ENCODE measurements at regions not wholly inside any gene's neighbourhood (a gene's known extent, or its start where the extent isn't known, plus 50 kb on each side); places are given as distances from the start of the nearest gene placed in this dataset.
"Not testable (repeated sequence)": the region's sequence is repeated elsewhere in the genome, so short reads cannot be mapped to it uniquely, and the experiment has no call there.

DNA sequence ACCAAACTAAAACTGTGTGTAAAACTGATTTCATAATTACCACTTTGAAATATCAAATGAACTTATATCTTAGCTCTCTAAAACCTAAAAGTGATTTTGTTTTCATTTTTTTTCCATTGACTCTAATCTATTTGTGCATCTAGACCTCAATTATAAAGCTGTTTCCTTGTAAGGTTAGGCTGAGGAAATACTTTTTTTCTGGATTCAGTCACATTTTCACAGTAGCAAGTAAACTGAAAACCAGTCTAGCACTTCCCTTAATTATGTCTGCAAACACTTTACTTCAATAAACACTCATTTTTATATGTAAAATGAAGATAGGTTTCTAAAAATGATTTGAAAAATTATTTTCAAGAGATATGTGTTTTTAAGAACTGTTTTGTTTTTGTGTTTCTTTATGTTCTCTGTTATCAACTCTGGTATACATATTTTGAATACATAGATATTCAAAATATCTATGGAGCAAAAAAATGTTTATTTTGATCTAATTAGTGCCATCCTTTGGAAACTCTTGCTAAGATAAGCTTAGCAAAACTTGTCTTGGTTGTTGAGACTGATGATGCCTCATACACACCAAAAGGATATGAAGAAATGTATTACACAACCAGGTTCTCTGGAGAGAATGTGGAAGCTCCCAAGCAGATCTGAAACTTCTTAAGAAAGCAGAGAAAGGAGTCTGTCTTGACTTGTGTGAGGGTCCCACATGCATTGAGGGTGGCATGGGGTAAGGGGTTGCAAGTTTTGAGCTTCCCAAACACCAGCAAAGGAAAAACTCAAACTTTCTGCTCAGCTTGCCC, 1887.4 kb downstream of the PCDH9 start:
- DNase-seq: no peak

DNA sequence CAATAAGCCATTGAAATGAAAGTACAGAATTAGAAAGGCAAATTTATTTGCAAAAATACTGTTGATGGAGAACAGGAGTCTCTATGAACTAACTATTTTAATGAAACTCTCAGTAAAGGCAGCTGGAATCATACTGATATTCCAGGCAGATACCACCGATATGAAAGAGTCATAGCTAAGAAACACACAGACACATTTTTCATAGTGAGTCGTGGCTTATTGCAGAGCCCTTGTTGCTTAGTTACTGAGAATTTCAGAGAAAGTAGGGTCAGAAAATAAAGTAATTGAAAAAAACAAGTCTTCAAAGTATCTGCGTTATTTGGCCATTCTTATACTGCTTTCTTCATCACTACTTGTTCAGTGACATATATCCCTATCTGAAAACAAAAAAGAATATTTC, 1890.9 kb downstream of the PCDH9 start:
- DNase-seq: no peak

DNA sequence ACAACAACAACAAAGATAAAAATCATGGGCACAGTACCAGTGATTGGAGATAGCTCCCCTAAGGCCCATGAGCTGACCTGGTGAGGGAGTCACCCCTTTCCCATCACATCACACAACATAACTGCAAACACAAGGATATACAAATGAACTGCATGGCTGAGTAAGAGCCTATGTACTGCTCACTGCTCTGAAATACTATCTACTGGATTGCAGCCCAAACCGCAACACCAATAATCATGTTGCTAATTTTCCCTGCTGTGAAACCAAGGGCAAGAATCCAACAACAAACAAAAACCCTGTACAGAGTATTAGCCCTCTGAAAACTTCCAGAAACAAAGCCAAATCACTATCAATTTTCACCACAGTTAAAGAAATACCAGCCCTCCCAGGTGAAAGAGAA, 1893.2 kb downstream of the PCDH9 start:
- no peak for DNase-seq

DNA sequence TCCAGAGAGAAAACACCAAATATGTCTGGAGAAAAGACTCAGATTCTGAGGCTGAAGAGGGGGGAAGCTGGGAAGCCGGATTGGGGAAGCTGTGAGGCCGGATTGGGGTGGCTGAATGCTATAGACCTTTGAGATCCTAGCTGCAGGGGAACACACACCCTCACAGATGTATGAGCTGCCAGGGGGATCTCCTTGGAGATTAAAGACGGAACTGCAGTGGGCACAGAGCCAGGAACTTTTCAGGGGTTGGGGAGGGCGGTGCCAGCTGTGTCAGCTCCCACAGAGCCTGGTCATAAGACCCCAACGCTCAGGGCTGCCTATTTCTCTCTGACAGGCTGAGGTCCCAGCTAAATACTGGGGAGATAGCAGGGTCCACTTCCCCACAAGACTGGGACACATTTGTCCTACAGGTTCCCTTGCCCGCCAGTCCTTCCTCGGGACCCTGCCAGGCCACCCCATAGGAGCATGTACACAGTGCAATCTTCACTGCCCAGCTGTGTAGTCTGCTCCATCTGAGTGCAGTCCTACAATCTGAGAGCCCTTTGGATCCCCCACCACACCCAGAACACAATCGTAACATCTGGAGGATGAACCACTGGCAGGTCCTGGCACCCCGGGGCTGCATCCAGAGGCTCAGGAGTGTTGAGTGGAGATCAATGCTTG, 1893.9 kb downstream of the PCDH9 start:
- no peak for DNase-seq

DNA sequence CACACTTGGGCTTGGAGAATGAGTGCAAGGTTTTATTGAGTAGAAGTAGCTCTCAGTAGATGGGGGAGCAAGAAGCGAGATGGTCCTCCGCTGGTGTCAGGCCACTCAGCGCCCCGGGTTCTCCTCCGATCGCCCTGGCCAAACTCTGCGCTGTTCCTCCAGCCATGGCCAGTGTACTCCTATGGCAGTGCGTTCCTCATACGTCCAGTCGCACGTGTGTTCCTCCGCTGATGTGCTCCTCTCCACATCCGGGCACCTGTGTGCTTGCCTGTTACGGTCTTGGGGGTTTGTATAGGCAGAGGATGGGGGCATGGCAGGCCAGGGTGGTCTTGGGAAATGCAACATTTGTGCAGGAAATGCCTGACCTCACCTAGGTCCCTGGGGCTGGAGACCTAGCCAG, 1899.4 kb downstream of the PCDH9 start:
- no peak for DNase-seq

DNA sequence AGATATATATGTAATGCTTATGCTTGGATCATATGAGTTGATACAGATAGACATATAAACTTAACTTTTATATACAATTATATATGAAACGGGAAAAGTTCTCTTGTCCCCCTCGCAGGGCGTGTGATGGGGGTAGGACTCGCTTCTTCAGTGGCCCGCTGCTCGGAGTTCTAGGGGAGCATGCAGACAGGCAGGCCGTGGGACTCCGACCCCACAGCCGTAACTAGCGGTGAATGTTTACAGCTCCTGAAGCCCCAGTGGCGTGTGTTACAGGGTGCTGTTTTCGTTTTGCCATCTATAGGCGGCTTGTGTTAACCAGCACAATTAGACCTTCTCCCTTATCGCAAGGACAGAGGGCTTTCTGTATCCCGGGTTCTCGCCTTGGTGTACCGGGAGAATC, 1899.8 kb downstream of the PCDH9 start:
- no peak for DNase-seq

DNA sequence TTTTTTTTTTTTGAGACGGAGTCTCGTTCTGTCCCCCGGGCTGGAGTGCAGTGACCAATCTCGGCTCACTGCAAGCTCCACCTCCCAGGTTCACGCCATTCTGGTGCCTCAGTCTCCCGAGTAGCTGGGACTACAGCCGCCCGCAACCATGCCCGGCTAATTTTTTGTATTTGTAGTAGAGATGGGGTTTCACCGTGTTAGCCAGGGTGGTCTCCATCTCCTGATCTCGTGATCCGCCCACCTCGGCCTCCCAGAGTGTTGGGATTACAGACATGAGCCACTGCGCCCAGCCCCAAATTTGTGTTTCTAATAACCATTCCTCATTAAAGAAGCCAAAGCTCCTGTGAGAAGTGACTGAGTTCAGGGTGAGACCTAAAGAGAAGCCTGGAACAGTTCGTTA, 1906.9 kb downstream of the PCDH9 start:
- not testable (repeated sequence) for DNase-seq

DNA sequence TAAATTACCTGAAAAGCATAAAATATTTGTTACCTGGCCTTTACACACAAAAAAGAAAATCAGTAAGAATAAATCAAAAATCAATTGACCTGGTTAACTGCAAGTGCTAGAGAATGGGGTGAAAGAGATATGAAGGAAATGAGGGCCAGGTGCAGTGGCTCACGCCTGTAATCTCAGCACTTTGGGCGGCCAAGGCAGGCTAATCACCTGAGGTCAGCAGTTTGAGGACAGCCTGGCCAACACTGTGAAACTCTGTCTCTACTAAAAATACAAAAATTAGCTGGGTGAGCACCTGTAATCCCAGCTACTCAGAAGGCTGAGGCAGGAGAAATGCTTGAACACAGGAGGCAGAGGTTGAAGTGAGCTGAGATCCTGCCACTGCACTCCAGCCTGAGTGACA, 1908.7 kb downstream of the PCDH9 start:
- not testable (repeated sequence) for DNase-seq

DNA sequence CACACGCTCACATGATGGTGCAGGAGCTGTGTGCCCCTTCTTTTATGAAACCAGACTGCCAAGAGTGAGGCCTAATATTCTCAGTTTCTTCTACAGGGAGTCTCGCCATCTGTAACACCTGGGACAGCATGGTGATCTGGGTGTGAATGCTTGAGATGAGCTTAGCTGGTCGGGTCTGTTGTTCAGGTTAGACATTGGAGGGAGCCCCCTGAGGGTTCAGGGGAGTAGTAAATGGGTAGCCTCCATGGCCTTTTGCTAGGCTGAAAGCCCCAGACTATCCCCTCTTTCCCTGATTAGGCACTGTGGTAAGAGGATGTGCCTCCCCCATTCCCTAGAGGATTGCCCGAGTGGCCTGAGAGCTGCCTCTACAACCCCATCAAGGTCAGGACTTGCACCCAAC, 1916.1 kb downstream of the PCDH9 start:
- no peak for DNase-seq

DNA sequence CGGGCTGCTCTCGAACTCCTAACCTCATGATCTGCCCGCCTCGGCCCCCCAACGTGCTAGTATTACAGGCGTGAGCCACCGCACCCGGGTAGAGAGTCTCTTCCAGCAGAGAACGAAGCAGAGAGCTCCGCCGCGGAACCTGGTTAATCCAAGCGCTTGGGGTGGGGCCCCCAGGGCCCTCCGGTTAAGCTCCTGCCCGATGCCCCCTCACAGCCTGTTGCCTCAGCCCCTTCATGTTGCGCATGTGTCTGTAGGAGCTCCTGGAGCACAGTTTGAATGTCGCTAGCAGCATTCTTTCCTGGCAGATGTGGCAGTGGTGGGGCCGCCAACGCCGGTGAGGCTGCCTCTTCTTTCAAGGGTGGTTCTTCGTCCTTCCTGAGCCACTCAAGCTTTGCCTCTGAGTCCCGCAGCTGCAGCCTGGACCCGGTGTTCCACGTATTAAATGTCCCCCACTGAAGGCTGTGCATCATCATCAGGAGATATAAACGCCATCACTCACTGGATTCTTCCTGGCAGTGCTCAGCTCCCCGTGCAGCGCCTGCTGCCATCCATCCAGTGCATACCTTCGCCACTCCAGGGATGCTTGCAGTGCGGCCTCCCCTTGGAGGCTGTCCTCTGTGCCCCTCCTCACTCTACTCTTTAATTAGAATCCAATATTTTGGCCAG, 1919.3 kb downstream of the PCDH9 start:
- DNase-seq: no peak

DNA sequence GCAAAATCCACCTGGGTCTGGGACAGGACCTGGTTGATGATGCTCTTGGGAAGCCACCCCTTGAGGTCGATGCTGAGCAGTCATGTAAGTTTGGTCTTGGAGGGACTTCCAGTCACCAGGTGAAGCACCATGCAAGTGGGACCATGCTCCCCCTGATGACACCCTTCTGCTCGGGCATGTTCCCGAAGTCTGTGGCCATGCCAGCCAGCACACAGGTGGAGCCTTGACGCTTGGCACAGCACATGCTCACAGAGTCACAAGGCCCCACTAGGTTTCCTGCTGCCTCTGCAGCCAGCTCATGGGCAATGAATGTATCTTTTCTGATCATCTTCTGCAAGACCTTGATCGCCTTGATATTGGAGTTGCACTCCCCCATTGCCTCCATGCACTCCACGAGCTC, 1920.2 kb downstream of the PCDH9 start:
- DNase-seq: no peak

DNA sequence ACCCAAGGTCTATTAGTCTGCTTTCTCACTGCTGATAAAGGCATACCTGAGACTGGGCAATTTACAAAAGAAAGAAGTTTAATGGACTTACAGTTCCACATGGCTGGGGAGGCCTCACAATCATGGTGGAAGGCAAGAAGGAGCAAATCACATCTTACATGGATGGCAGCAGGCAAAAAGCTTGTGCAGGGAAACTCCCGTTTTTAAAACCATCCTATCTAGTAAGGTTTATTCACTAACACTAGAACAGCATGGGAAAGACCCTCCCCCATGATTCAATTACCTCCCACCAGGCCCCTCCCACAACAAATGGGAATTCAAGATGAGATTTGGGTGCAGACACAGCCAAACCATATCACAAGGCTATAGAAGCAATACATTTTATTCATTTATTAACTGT, 1921.4 kb downstream of the PCDH9 start:
- DNase-seq: not testable (repeated sequence)

DNA sequence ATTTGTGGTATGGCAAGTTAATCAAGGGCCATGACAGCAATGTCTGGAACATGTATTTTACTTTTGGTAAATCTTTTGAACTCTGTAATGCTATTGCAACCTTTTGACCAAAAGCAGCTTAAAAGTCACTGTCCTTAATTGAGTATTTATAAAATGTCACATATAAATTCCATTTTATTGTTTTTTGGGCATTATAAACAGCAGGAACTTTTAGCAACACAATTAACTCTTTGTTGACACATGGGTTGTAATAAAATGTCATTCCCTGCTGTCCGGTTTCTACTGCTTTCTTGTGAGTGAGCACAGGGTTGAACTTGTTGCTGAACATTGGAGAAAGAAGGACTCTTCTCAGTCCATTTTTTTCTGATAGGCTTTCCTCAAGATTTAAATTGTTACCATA, 1923.1 kb downstream of the PCDH9 start:
- no peak for DNase-seq

DNA sequence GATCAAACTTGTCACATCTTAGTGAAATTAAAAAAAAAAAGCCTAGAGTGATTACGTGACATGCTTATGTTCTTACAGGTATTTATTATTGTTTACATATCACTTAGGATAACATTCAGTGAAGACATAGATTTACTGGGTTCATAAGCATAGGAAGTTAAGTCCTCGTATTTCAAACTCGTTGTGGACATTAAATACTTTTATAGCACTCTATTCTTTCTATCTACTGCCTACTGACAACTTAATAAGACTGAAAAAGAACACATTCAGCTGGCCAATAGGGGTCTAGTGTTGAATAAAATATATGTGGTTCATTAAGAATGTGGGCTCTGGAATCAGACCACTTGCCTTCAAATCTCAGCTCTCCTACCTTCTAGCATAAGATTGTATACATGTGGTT, 1927.4 kb downstream of the PCDH9 start:
- no peak for DNase-seq

DNA sequence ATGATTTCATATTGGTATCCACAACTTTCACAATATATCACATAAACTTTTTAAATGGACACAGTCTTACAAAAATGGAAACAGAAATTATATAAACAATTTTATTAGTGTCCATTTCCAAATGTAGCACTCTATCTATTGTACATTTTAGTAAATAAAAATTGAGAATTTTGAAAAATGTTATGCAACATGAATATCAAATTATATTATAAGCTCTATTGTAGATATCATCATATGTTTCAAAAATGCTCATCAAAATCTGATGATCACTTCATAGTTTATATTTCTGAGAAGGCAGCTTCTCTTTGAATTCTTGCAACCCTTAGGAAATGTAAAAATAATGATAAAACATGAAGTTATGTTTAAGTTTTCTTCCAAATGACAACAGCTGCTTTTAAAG, 1928.6 kb downstream of the PCDH9 start:
- no peak for DNase-seq

DNA sequence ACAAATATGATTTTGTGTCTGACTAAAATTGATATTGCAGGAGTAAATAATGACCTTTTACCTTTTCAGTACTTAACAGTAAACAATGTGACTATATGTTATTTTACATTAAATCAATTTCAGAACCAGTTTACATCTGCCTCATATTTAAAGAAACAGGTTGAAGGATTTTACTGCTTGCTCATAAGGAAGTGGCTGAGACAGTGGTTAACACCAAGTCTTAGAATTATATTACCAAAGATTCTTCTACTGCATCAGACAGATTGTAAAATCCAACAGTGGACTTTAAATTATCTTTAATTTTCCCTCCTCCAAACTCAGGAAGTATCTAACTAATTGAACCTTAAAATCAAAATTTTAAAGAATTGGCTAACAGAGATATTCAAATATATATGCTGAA, 1929.9 kb downstream of the PCDH9 start:
- no peak for DNase-seq

DNA sequence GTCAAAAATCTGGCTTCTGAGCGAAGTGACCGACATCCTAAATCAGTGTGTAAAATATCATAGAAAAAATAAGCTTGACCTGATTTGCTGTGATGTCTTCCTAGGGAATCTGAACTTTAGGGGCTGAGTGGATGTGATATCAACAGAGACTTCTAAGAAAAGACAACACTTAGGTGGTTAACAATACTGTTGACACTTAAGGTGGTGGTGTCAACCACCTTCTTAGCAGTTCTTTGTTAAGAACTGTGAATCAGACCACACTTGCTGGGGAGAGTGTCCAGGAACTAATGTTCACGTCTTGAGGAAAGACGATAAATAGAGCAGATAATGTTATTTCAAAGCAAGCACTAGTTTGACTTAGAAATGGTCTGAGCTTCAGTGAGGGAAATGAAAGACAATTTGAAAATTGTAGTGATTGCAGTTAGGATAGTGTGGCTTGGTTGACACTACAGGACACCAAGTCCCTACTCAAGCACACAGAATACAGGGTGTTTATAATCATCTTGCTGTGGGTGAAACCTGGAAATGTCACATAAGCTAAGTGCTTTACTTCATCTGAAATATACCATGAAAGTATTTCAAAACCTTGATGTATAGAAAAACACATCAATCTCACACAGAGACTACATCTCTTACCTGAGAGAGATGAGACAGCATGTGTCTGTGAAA, 1936.5 kb downstream of the PCDH9 start:
- DNase-seq: no peak

DNA sequence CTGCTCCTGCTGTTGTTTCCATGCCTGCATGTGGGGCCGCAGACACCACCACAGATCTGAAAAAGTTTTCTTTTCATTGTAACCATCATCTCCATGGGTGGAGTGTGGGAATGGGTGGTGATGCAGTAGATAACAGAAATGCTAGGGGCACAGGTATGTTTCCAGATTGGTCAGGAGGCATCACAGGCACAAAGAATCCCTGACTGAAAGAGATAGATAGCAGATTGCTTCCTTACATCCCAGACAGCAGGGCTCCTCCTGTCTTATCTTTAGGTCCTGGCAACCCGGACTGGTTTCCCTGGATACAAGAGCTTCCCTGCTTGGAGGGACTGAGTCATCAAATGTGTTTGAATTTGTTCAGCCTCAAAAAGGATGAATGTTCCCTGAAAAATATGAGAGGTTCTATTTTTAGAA, 1937.6 kb downstream of the PCDH9 start:
- DNase-seq: no peak

DNA sequence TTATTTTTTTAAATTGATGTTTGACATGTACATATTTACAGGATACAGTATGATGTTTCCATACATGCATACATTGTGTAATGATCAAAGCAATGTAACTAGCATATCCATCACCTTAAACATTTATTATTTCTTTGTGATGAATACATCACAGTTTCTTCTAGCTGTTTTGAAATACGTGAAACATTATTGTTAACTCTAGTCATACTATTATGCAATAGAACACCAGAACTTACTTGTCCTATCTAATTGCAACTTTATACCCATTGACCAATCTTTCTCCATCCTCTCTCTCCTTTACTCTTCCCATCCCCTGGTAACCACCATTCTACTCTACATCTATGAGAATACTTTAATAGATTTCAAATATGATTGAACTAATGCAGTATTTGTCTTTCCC, 1942.7 kb downstream of the PCDH9 start:
- DNase-seq: no peak

DNA sequence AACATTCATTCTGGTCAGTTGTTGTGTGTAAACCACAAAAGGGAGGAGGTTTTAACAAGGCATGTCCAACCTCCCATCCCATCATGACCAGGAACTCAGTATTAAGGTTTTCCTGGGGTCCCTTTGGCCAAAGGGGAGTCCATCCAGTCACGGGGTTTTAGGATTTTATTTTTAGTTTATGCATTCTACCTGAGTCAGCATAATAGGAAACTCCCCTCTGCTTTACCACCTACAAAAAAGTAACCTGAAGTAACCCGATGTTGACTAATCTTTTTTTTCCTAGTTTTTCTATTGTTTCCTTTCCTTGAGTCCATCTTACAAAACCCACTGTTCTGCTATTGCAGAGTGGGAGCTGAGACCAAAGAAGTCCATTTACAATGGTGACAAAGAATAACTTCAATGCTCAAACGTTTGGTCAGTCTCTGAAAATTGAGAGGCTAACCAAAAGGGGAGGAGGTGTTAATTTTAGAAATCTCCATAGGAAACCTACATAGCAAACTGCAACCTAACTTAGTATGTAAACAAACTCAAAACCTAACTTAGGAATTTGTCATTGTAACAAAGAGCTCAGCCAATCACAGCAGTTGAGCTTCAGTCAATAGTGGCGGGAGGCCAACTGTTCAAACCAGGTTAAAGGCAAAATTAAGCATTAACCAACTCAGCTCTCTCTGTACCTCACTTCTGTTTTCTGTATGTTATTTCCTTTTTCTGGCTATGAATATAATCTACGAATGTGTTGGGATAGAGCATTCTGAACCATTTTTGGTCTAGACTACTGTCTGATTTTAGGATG, 1954.1 kb downstream of the PCDH9 start:
- DNase-seq: no peak

DNA sequence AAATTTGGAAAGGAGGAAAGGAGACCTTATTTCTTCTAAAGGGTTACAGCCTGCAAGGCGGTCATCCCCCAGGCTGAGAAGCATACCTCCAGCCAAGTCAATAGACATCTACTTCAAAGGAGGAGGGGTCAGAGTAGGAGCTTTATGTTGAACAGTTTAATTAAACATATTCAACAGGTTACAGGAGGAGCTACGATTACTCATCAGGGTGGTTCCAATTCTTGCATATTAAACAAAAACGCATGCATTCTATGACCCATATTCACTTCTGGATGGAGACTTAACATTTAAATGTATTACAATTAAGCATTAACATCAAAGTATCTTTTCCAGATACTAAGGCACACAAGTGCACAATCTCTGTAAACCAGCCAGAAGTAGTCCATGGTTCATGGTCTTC, 1955.0 kb downstream of the PCDH9 start:
- DNase-seq: no peak

DNA sequence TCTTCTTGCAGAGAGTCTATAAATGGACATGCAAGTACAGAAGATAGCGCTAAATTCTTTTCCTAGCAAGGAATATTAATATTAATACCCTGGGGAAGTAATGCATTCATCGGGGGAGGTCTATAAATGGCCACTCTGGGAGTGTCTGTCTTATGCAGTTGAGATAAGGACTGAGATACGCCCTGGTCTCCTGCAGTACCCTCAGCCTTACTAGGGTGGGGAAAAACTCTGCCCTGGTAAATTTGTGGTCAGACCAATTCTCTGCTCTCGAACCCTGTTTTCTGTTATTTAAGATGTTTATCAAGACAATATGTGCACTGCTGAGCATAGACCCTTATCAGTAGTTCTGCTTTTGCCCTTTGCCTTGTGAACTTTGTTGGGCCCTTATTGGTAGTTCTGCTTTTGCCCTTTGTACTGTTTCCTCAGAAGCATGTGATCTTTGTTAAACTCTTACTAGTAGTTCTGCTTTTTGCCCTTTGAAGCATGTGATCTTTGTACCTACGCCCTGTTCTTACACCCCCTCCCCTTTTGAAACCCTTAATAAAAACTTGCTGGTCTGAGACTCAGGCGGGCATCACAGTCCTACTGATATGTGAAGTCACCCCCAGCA, 1956.2 kb downstream of the PCDH9 start:
- DNase-seq: not testable (repeated sequence)

Measured in stimulated activated naive CD4-positive, alpha-beta T cell (primary cell).